AG04450 (cell line): ENCODE measurements at regions not wholly inside any gene's neighbourhood (a gene's known extent, or its start where the extent isn't known, plus 50 kb on each side); places are given as distances from the start of the nearest gene placed in this dataset.

Experiments
- CTCF ChIA-PET: fragments of 300-600, 350-600 bp; formaldehyde crosslinking; extraction: SDS; loops from one replicate; lab custom pipeline; 2022; ENCODE audit warnings: antibody characterized with exemption, inconsistent platforms; lab: Charles Lee
- POLR2A ChIA-PET: fragments of 350-600 bp; formaldehyde crosslinking; extraction: SDS; loops from one replicate; lab custom pipeline; 2021; ENCODE audit warnings: antibody characterized with exemption, inconsistent platforms; lab: Yijun Ruan, JAX
- DNase-seq: peaks from one replicate; pipeline ENCODE4 v3.0.0-alpha.2; 2011; ENCODE audit warnings: low read depth, low spot score
- H3K27ac ChIP-seq: one replicate; pipeline ENCODE4 v1.5.1; 2012; ENCODE audit warnings: low read depth, low read length, control low read depth
- H3K27me3 ChIP-seq: one replicate; pipeline ENCODE4 v1.6.0; 2012; ENCODE audit warnings: low read length; ENCODE audit not compliant: control insufficient read depth, insufficient read depth
- H3K4me3 ChIP-seq: 2 replicates; pipeline ENCODE4 v1.5.1; 2011; ENCODE audit warnings: mild to moderate bottlenecking, low read depth, low read length, control low read depth
- H3K9me3 ChIP-seq: 2 replicates; pipeline ENCODE4 v1.5.1; 2012; ENCODE audit warnings: low read length; ENCODE audit not compliant: control insufficient read depth, insufficient read depth
- TF ChIP-seq, protein P1 (sequence below): IDR thresholded peaks from 2 replicates; pipeline ENCODE4 v1.5.1; 2011; ENCODE audit warnings: low read depth, low read length, control low read depth, inconsistent platforms

DNA sequence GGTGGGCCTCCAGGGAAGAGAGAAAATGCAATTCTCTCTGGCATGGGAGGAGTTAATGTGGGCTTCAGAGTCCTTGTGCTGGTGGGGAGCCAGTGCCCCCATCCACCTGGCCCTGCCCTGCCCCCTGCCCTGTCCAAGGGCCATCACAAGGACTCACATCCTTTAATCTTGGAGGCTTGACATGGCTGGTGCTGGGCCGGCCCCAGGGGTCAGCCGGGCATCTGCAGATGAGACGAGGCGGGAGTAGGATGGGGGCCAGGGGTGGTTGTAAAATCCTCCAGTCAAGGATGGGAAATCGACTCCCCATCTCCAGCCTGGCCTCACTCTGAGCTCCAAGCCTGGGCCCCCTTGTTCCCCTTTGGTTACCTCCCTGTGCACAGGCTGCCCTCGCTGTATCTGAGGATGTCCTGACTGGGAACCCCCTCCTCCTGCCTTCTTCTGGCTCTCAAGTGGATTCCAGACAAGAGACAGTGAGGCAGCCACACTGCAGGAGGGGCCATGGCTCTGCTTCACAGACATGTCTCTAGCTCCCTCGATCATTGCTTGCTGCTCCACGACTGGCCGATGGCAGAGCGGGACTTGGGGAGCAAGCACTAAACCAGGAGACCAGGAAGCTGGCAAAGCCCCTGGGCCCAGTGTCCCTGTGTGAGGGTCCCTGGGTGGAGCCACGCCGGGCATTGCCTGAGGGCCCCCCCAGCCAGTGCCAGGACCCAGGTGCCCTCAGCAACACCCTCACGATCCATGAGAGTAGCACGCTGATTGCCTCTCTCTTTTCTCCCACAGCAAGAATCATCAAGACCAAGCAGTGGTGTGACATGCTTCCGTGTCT is 1120.5 kb downstream of the BRD1 start:
- DNase-seq, result no peak
- Histone ChIP-seq H3K4me3 (no peak overlapping the region), H3K27ac (no peak overlapping the region), H3K9me3 (peaks cover 97% of the 10 kb centered on the region), H3K27me3 (no peaks in the 10 kb centered on the region)
- TF ChIP-seq, protein P1, sequence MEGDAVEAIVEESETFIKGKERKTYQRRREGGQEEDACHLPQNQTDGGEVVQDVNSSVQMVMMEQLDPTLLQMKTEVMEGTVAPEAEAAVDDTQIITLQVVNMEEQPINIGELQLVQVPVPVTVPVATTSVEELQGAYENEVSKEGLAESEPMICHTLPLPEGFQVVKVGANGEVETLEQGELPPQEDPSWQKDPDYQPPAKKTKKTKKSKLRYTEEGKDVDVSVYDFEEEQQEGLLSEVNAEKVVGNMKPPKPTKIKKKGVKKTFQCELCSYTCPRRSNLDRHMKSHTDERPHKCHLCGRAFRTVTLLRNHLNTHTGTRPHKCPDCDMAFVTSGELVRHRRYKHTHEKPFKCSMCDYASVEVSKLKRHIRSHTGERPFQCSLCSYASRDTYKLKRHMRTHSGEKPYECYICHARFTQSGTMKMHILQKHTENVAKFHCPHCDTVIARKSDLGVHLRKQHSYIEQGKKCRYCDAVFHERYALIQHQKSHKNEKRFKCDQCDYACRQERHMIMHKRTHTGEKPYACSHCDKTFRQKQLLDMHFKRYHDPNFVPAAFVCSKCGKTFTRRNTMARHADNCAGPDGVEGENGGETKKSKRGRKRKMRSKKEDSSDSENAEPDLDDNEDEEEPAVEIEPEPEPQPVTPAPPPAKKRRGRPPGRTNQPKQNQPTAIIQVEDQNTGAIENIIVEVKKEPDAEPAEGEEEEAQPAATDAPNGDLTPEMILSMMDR, result no peak
- ChIA-PET CTCF (no interaction called here), POLR2A (no interaction called here)

DNA sequence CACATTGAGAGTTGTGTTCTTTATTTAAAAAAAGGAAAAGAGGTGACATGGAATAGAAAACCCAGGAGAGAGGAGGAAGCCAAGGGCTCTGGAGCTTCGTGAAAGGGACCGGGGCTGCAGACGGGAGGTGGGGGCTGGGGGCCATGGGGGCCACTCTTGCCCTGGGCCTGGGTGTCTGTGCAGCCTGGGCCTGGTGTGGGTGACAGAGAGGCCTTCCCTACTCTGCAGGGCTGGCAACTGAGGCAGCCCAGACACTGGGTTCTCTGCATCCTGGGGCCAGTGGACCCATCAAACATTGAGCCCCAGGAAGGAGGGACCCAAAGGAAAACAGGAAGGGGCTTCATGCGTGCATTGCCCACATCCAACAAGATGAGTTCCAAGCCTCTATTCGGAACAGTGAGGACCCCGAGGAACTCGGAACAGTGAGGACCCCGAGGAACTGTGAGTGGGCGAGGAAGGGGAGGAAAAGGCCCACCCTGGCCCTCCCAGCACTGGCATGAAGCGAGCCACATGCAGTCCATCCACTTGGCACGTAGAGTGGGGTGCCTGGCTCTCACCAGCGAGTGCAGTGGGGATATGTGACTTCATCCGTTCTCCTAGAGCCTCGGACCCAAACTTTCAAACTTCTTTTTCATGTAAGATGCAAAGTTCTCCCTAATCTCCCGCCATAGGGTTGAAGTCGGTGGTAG is 1121.6 kb downstream of the BRD1 start:
- Histone ChIP-seq H3K27me3 (no peaks in the 10 kb centered on the region), H3K27ac (no peak overlapping the region), H3K9me3 (peaks cover 97% of the 10 kb centered on the region), H3K4me3 (no peak overlapping the region)
- DNase-seq, result no peak
- POLR2A ChIA-PET, result no interaction called here
- CTCF ChIA-PET, result no interaction called here
- TF ChIP-seq, protein P1, result no peak

DNA sequence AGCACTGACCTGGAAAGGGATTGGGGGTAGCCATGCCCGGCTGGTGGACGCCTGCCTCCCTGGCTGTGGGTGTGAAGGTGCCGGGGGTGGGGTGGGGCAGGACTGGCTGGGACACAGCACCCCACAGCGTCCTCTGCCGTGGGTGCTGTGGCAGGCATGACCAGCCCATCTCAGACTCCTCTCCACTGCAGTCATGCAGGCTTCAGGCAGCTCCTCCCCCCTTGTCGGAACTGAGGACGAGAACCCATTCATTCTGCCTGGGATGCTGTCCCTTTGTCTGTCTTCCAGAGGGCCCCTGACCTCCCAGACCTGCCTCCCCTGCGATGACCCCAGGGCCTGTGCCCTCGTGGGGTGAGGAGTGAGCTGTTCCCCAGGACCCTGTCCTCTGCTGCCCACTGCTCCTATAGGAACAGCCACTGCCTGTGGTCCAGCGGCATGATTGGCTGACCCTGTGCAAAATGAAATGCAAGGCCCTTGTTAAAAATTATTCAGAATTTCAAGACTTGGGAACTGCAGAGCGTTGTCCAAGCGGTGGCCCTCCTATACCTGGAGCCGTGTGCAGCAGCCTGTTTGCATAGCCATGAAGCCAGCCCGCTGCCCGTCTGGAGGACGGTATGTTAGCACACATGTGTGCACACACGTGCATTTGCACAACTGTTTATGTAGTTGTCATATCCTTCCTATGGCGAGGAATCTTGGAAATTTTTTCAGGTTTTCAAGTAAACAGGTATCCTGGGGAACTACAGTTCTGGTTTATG is 1122.3 kb downstream of the BRD1 start:
- H3K27me3 ChIP-seq, result no peaks in the 10 kb centered on the region
- ChIA-PET POLR2A (no interaction called here), CTCF (no interaction called here)
- peaks cover 97% of the 10 kb centered on the region for H3K9me3 ChIP-seq
- H3K27ac ChIP-seq, result no peak overlapping the region
- no peak overlapping the region for H3K4me3 ChIP-seq
- TF ChIP-seq, protein P1, result no peak
- DNase-seq, result no peak

DNA sequence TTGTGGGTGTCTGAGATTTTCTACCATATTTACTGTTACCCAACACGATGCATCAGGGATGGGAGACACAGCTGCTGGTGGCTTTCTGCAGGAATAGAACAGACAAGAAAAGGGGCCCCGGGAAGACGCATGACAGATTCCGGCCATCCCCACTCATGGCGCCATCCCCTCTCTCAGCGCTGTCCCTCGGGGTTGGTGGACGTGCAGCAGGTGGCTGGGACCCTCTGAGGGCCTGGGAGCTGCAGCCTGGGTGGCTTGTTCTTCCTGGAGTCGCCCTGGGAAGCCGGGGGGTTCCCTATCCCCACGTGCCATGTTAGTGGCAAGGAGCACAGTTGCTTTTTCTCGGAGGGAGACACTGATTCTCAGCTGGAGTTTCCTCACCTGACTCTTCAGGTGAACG is 1123.3 kb downstream of the BRD1 start:
- ChIA-PET POLR2A (no interaction called here), CTCF (no interaction called here)

More for the DNA sequence above, 1123.3 kb downstream of the BRD1 start:
- H3K27me3 ChIP-seq, result no peaks in the 10 kb centered on the region
- H3K27ac ChIP-seq, result no peak overlapping the region
- H3K9me3 ChIP-seq, result peaks cover 97% of the 10 kb centered on the region
- TF ChIP-seq, protein P1, result no peak
- no peak overlapping the region for H3K4me3 ChIP-seq
- DNase-seq, result no peak
